HEK293 (cell line): ENCODE measurements at regions not wholly inside any gene's neighbourhood (a gene's known extent, or its start where the extent isn't known, plus 50 kb on each side); places are given as distances from the start of the nearest gene placed in this dataset.

ENCODE experiments used
- CTCF ChIA-PET: fragments of 350-600 bp; formaldehyde crosslinking; extraction: SDS; loops from one replicate; lab custom pipeline; 2021; ENCODE audit warnings: antibody characterized with exemption; lab: Yijun Ruan, JAX
- POLR2A ChIA-PET: fragments of 300-600 bp; formaldehyde crosslinking; extraction: SDS; loops from one replicate; lab custom pipeline; 2020; ENCODE audit warnings: antibody characterized with exemption, inconsistent platforms; lab: Yijun Ruan, JAX
- H3K27ac ChIP-seq: fragments of 200-500 bp; sonication (Bioruptor generic); 2 replicates; pipeline ENCODE4 v1.5.1; 2014; ENCODE audit warnings: low read depth, low read length, control low read depth, inconsistent platforms; ENCODE audit errors: extremely low read depth
- H3K36me3 ChIP-seq, 2 experiments: fragments of 200-500 bp in 1 of 2; sonication (Bioruptor generic) in 1 of 2; 1 replicate in 1 of 2; 2 replicates in 1 of 2; pipeline ENCODE4 v1.5.1; 2014 to 2017; ENCODE audit warnings: inconsistent platforms in 2 of 2, low read length in 2 of 2; ENCODE audit not compliant: control insufficient read depth in 2 of 2, insufficient read depth in 1 of 2
- H3K4me1 ChIP-seq: fragments of 200-500 bp; sonication (Bioruptor generic); 2 replicates; pipeline ENCODE4 v1.5.1; 2014; ENCODE audit warnings: mild to moderate bottlenecking, low read length, inconsistent platforms; ENCODE audit not compliant: control insufficient read depth, insufficient read depth
- H3K4me3 ChIP-seq: 2 replicates; pipeline ENCODE4 v1.5.1; 2011; ENCODE audit warnings: low read depth, mild to moderate bottlenecking, control low read depth, low read length, moderate library complexity
- H3K9me3 ChIP-seq: fragments of 200-500 bp; sonication (Bioruptor generic); 2 replicates; pipeline ENCODE4 v1.5.1; 2014; ENCODE audit warnings: low read depth, low read length, inconsistent platforms; ENCODE audit not compliant: control insufficient read depth, insufficient read depth
- KLF10 ChIP-seq: fragments of 450-650 bp; IDR thresholded peaks from 2 replicates; pipeline ENCODE4 v1.5.1; 2018; ENCODE audit warnings: missing biosample characterization, mild to moderate bottlenecking, missing genetic modification characterization
- KLF7 ChIP-seq: fragments of 450-650 bp; formaldehyde crosslinking; IDR thresholded peaks from 2 replicates; pipeline ENCODE4 v1.5.1; 2016; ENCODE audit warnings: missing biosample characterization, missing genetic modification characterization, borderline replicate concordance
- ZEB2 ChIP-seq: fragments of 450-650 bp; formaldehyde crosslinking; IDR thresholded peaks from 2 replicates; pipeline ENCODE4 v1.5.1; 2016; ENCODE audit warnings: missing biosample characterization, missing genetic modification characterization
- ZNF202 ChIP-seq: fragments of 450-650 bp; formaldehyde crosslinking; IDR thresholded peaks from 2 replicates; pipeline ENCODE4 v1.5.1; 2016; ENCODE audit warnings: missing biosample characterization, missing genetic modification characterization, borderline replicate concordance
- ZNF24 ChIP-seq: fragments of 450-650 bp; formaldehyde crosslinking; IDR thresholded peaks from 2 replicates; pipeline ENCODE4 v1.5.1; 2016; ENCODE audit warnings: missing biosample characterization, missing genetic modification characterization
- ZNF48 ChIP-seq: fragments of 450-650 bp; formaldehyde crosslinking; IDR thresholded peaks from 2 replicates; pipeline ENCODE4 v1.5.1; 2016; ENCODE audit warnings: missing biosample characterization, missing genetic modification characterization
- ZNF510 ChIP-seq: fragments of 450-650 bp; formaldehyde crosslinking; IDR thresholded peaks from 2 replicates; pipeline ENCODE4 v1.5.1; 2018; ENCODE audit warnings: mild to moderate bottlenecking, missing genetic modification characterization, missing biosample characterization; ENCODE audit not compliant: insufficient replicate concordance
- ZNF521 ChIP-seq: fragments of 450-650 bp; formaldehyde crosslinking; IDR thresholded peaks from 2 replicates; pipeline ENCODE4 v1.5.1; 2017; ENCODE audit warnings: missing biosample characterization, mild to moderate bottlenecking, missing genetic modification characterization
- ZNF561 ChIP-seq: fragments of 450-650 bp; IDR thresholded peaks from 2 replicates; pipeline ENCODE4 v1.5.1; 2018; ENCODE audit warnings: missing biosample characterization, missing genetic modification characterization, borderline replicate concordance
- ZNF585B ChIP-seq: fragments of 450-650 bp; formaldehyde crosslinking; IDR thresholded peaks from 2 replicates; pipeline ENCODE4 v1.5.1; 2016; ENCODE audit warnings: missing biosample characterization, missing genetic modification characterization
- ZNF701 ChIP-seq: fragments of 450-650 bp; formaldehyde crosslinking; IDR thresholded peaks from 2 replicates; pipeline ENCODE4 v1.5.1; 2016; ENCODE audit warnings: missing biosample characterization, missing genetic modification characterization
- TF ChIP-seq, protein P1 (sequence below): fragments of 450-650 bp; IDR thresholded peaks from 2 replicates; pipeline ENCODE4 v1.5.1; 2018; ENCODE audit warnings: missing biosample characterization, mild to moderate bottlenecking, missing genetic modification characterization
- TF ChIP-seq, protein P2 (sequence below): fragments of 450-650 bp; formaldehyde crosslinking; IDR thresholded peaks from 2 replicates; pipeline ENCODE4 v1.5.1; 2016; ENCODE audit warnings: missing biosample characterization, missing genetic modification characterization
- TF ChIP-seq, protein P3 (sequence below): fragments of 450-650 bp; formaldehyde crosslinking; IDR thresholded peaks from 2 replicates; pipeline ENCODE4 v1.5.1; 2016; ENCODE audit warnings: missing biosample characterization, missing genetic modification characterization
- TF ChIP-seq, protein P4 (sequence below): fragments of 450-650 bp; formaldehyde crosslinking; IDR thresholded peaks from 2 replicates; pipeline ENCODE4 v1.5.1; 2016; ENCODE audit warnings: missing biosample characterization, missing genetic modification characterization, borderline replicate concordance

DNA sequence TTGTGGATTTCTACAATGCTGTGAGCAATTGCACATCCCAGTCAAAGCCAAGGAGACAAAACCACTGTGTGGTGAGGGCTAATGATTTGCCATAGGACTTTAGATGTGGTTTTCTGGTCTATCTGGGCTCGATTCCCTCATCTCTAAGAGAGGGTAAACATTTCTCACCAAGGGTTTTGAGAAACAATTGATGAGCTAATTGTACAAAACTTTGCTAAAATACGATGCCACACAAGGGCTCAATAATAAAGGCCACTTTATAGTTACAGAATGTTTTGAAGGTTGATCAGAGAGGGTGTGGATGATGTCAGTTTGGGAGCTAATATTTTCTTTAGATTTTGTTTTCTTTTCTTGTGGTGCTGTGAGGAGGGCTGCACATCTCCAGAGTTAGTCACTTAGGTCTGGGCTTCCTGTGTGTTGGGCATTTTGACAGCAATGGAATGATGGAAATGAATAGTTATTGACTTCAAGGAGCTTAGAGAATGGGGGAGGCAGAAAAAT is 60.8 kb upstream of the SLC38A4 start (continued):
- TF ChIP-seq, protein P1, sequence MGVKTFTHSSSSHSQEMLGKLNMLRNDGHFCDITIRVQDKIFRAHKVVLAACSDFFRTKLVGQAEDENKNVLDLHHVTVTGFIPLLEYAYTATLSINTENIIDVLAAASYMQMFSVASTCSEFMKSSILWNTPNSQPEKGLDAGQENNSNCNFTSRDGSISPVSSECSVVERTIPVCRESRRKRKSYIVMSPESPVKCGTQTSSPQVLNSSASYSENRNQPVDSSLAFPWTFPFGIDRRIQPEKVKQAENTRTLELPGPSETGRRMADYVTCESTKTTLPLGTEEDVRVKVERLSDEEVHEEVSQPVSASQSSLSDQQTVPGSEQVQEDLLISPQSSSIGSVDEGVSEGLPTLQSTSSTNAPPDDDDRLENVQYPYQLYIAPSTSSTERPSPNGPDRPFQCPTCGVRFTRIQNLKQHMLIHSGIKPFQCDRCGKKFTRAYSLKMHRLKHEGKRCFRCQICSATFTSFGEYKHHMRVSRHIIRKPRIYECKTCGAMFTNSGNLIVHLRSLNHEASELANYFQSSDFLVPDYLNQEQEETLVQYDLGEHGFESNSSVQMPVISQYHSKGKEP (tag by site-specific recombination) = no peak
- no peak for TF ChIP-seq KLF7 (tag by site-specific recombination)
- TF ChIP-seq KLF10 (tag by site-specific recombination) = no peak
- no peak for TF ChIP-seq ZNF510 (tag by site-specific recombination)
- no peak for TF ChIP-seq ZNF701
- TF ChIP-seq, all 188 proteins: peak for 0

DNA sequence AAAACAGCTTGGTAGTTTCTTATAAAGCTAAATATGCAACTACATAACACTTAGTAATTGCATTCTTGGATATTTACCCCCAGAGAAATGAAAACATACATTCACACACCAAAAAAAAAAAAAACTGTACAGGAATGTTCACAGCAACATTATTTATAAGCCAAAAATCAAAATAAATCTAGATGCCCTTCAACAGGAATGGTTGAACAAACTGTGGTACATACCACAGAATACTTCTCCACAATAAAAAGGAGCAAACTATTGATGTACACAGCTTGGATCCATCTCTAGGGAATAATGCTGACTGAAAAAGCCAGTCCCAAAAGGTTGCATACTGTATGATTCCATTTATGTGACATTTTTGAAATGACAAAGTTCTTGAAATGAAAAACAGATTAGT is 62.1 kb upstream of the SLC38A4 start:
- ChIA-PET CTCF (interaction anchor here (0.7 kb wide), 1 partner anchor 679 kb away, joined by 3 read pairs; no protein-coding TSS in a partner anchor), POLR2A (no interaction called here)
- Histone ChIP-seq H3K9me3 (no peaks in the 10 kb centered on the region), H3K36me3 (no peaks in the 10 kb centered on the region), H3K27ac (no peak overlapping the region), H3K4me1 (no peaks in the 10 kb centered on the region), H3K4me3 (no peak overlapping the region)
- TF ChIP-seq, protein P2, sequence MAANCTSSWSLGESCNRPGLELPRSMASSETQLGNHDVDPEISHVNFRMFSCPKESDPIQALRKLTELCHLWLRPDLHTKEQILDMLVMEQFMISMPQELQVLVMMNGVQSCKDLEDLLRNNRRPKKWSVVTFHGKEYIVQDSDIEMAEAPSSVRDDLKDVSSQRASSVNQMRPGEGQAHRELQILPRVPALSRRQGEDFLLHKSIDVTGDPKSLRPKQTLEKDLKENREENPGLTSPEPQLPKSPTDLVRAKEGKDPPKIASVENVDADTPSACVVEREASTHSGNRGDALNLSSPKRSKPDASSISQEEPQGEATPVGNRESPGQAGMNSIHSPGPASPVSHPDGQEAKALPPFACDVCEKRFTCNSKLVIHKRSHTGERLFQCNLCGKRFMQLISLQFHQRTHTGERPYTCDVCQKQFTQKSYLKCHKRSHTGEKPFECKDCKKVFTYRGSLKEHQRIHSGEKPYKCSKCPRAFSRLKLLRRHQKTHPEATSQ (tag by site-specific recombination) = no peak
- no peak for TF ChIP-seq ZNF48 (tag by site-specific recombination)
- TF ChIP-seq, protein P3, sequence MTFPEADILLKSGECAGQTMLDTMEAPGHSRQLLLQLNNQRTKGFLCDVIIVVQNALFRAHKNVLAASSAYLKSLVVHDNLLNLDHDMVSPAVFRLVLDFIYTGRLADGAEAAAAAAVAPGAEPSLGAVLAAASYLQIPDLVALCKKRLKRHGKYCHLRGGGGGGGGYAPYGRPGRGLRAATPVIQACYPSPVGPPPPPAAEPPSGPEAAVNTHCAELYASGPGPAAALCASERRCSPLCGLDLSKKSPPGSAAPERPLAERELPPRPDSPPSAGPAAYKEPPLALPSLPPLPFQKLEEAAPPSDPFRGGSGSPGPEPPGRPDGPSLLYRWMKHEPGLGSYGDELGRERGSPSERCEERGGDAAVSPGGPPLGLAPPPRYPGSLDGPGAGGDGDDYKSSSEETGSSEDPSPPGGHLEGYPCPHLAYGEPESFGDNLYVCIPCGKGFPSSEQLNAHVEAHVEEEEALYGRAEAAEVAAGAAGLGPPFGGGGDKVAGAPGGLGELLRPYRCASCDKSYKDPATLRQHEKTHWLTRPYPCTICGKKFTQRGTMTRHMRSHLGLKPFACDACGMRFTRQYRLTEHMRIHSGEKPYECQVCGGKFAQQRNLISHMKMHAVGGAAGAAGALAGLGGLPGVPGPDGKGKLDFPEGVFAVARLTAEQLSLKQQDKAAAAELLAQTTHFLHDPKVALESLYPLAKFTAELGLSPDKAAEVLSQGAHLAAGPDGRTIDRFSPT (tag by site-specific recombination) = no peak
- TF ChIP-seq ZNF561 (tag by site-specific recombination) = no peak
- TF ChIP-seq, protein P4, sequence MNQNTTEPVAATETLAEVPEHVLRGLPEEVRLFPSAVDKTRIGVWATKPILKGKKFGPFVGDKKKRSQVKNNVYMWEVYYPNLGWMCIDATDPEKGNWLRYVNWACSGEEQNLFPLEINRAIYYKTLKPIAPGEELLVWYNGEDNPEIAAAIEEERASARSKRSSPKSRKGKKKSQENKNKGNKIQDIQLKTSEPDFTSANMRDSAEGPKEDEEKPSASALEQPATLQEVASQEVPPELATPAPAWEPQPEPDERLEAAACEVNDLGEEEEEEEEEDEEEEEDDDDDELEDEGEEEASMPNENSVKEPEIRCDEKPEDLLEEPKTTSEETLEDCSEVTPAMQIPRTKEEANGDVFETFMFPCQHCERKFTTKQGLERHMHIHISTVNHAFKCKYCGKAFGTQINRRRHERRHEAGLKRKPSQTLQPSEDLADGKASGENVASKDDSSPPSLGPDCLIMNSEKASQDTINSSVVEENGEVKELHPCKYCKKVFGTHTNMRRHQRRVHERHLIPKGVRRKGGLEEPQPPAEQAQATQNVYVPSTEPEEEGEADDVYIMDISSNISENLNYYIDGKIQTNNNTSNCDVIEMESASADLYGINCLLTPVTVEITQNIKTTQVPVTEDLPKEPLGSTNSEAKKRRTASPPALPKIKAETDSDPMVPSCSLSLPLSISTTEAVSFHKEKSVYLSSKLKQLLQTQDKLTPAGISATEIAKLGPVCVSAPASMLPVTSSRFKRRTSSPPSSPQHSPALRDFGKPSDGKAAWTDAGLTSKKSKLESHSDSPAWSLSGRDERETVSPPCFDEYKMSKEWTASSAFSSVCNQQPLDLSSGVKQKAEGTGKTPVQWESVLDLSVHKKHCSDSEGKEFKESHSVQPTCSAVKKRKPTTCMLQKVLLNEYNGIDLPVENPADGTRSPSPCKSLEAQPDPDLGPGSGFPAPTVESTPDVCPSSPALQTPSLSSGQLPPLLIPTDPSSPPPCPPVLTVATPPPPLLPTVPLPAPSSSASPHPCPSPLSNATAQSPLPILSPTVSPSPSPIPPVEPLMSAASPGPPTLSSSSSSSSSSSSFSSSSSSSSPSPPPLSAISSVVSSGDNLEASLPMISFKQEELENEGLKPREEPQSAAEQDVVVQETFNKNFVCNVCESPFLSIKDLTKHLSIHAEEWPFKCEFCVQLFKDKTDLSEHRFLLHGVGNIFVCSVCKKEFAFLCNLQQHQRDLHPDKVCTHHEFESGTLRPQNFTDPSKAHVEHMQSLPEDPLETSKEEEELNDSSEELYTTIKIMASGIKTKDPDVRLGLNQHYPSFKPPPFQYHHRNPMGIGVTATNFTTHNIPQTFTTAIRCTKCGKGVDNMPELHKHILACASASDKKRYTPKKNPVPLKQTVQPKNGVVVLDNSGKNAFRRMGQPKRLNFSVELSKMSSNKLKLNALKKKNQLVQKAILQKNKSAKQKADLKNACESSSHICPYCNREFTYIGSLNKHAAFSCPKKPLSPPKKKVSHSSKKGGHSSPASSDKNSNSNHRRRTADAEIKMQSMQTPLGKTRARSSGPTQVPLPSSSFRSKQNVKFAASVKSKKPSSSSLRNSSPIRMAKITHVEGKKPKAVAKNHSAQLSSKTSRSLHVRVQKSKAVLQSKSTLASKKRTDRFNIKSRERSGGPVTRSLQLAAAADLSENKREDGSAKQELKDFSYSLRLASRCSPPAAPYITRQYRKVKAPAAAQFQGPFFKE = no peak
- TF ChIP-seq ZNF521 (tag by site-specific recombination) = no peak
- no peak for TF ChIP-seq ZEB2
- no peak for TF ChIP-seq ZNF585B
- no peak for TF ChIP-seq ZNF202
- TF ChIP-seq ZNF24 (tag by site-specific recombination) = no peak
